Brain microvascular endothelial cell (primary cell): ENCODE measurements at regions not wholly inside any gene's neighbourhood (a gene's known extent, or its start where the extent isn't known, plus 50 kb on each side); places are given as distances from the start of the nearest gene placed in this dataset.

Experiments used
- DNase-seq: peaks from one replicate; pipeline ENCODE4 v3.0.0-alpha.2; 2020
- H3K27ac ChIP-seq: fragments of 250-450 bp; sonication (Bioruptor Pico); 2 replicates; pipeline ENCODE4 v1.5.1; 2020; ENCODE audit warnings: mild to moderate bottlenecking, moderate library complexity
- H3K27me3 ChIP-seq: fragments of 250-450 bp; sonication (Bioruptor Pico); replicated peaks from 2 replicates; pipeline ENCODE4 v1.5.1; 2020; ENCODE audit warnings: mild to moderate bottlenecking
- H3K36me3 ChIP-seq: fragments of 250-450 bp; sonication (Bioruptor Pico); replicated peaks from 2 replicates; pipeline ENCODE4 v1.5.1; 2020; ENCODE audit warnings: mild to moderate bottlenecking
- H3K4me3 ChIP-seq: 2 replicates; pipeline ENCODE4 v1.5.1; 2011; ENCODE audit warnings: low read depth, mild to moderate bottlenecking, control low read depth, low read length, moderate library complexity
- in situ Hi-C: cut with HindIII; loops from 2 replicates; pipeline ENCODE4 v1.10.0; 2017; ENCODE audit warnings: low sequenced_read_pairs, low pct_ligation_motif_present
- TF ChIP-seq, protein P1 (sequence below): IDR thresholded peaks from 2 replicates; pipeline ENCODE4 v1.5.1; 2011; ENCODE audit warnings: low read depth, mild to moderate bottlenecking, moderate library complexity, low read length, control low read depth, inconsistent platforms; ENCODE audit errors: missing control alignments

DNA sequence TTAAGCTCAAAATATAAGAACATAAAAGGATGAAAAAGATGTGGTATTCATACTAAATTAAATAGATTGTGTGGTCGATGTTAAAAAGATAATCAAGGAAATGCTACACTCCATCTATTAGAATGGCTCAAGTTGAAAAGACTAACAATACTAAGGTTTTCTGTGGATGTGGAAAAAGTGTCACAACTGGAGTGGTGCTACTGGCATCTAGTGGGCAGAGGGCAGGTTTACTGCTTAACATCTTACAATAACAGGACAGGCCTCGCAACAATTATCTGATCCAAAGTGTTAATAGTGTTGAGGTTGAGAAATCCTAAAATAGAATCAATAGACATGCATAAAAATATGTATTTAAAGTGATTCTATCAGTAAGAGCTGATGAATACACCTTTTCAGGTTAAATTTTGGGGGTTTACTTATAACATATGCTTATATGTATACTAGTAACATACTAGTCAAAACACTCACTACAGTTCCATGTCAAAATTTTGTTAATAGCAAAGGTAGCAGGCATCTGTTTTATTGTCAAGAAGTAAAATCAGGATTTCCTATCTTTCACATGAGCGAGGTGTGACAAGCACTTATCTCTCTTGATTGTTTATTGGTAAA is 91.5 kb upstream of the TMEFF2 start:
- Histone ChIP-seq H3K36me3 (no peaks in the 10 kb centered on the region), H3K27me3 (no peaks in the 10 kb centered on the region), H3K4me3 (no peak overlapping the region), H3K27ac (no peak overlapping the region)
- peak; percentile 47 for DNase-seq
- in situ Hi-C loops: no loop called here
- TF ChIP-seq, protein P1, sequence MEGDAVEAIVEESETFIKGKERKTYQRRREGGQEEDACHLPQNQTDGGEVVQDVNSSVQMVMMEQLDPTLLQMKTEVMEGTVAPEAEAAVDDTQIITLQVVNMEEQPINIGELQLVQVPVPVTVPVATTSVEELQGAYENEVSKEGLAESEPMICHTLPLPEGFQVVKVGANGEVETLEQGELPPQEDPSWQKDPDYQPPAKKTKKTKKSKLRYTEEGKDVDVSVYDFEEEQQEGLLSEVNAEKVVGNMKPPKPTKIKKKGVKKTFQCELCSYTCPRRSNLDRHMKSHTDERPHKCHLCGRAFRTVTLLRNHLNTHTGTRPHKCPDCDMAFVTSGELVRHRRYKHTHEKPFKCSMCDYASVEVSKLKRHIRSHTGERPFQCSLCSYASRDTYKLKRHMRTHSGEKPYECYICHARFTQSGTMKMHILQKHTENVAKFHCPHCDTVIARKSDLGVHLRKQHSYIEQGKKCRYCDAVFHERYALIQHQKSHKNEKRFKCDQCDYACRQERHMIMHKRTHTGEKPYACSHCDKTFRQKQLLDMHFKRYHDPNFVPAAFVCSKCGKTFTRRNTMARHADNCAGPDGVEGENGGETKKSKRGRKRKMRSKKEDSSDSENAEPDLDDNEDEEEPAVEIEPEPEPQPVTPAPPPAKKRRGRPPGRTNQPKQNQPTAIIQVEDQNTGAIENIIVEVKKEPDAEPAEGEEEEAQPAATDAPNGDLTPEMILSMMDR: peak; percentile 78

DNA sequence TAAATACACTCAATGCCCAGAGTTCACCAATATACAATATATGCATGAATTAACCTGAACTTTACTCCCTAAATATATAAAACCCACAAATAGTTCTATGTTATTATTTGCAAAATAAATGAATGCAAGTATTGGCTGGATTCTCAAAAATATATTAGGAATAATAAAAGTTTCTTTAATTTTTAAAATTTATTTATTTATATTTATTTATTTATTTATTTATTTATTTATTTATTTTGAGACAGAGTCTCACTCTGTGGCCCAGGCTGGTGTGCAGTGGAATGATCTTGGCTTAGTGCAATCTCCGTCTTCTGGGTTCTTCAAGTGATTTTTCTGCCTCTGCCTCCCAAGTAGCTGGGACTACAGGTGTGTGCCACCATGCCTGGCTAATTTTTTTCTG is 88.7 kb upstream of the TMEFF2 start:
- H3K27ac ChIP-seq: no peak overlapping the region
- in situ Hi-C loops: no loop called here
- DNase-seq: no peak

GRCh38 chr2:192278701-192279100 is 84.0 kb upstream of the TMEFF2 start:
- Histone ChIP-seq H3K4me3 (no peak overlapping the region), H3K27me3 (no peaks in the 10 kb centered on the region), H3K36me3 (no peaks in the 10 kb centered on the region), H3K27ac (no peak overlapping the region)
- in situ Hi-C loops: no loop called here
- no peak for DNase-seq
- TF ChIP-seq, protein P1: no peak

More for the DNA sequence above, 88.7 kb upstream of the TMEFF2 start:
- TF ChIP-seq, protein P1: no peak
- Histone ChIP-seq H3K36me3 (no peaks in the 10 kb centered on the region), H3K27me3 (no peaks in the 10 kb centered on the region), H3K4me3 (no peak overlapping the region)

GRCh38 chr2:192277494-192278109 is 82.9 kb upstream of the TMEFF2 start:
- H3K27me3 ChIP-seq: no peaks in the 10 kb centered on the region
- no peak overlapping the region for H3K4me3 ChIP-seq
- H3K36me3 ChIP-seq: no peaks in the 10 kb centered on the region
- no peak for DNase-seq
- no peak overlapping the region for H3K27ac ChIP-seq
- in situ Hi-C loops: no loop called here
- TF ChIP-seq, protein P1: no peak

- Histone ChIP-seq H3K4me3 (no peak overlapping the region), H3K36me3 (no peaks in the 10 kb centered on the region), H3K27ac (no peak overlapping the region), H3K27me3 (no peaks in the 10 kb centered on the region)
- in situ Hi-C loops: no loop called here
- DNase-seq: no peak
- TF ChIP-seq, protein P1: no peak
Measured at GRCh38 chr2:192275632-192276031, 80.9 kb upstream of the TMEFF2 start.

GRCh38 chr2:192267484-192267883 is 72.8 kb upstream of the TMEFF2 start:
- TF ChIP-seq, protein P1: no peak
- DNase-seq: no peak
- H3K4me3 ChIP-seq: no peak overlapping the region
- in situ Hi-C loops: no loop called here
- H3K36me3 ChIP-seq: no peaks in the 10 kb centered on the region
- H3K27me3 ChIP-seq: no peaks in the 10 kb centered on the region
- H3K27ac ChIP-seq: peak overlapping the region; percentile 57
